NCI-H226 (cell line): ENCODE measurements at regions not wholly inside any gene's neighbourhood (a gene's known extent, or its start where the extent isn't known, plus 50 kb on each side); places are given as distances from the start of the nearest gene placed in this dataset.

Source experiments
- DNase-seq: peaks from one replicate; pipeline ENCODE4 v3.0.0-alpha.2; 2015

- DNase-seq = no peak
These were observed 110.7 kb upstream of the CTSC start for GRCh38 chr11:88448131-88448670.

- no peak for DNase-seq
These were observed 109.7 kb upstream of the CTSC start for GRCh38 chr11:88447281-88447680.

GRCh38 chr11:88439356-88439755 lies 101.8 kb upstream of the CTSC start:
- no peak for DNase-seq

GRCh38 chr11:88438721-88439120 lies 101.2 kb upstream of the CTSC start:
- DNase-seq = no peak

- no peak for DNase-seq
These were observed 97.9 kb upstream of the CTSC start for GRCh38 chr11:88435415-88435814.

- DNase-seq = no peak
These were observed 96.9 kb upstream of the CTSC start for GRCh38 chr11:88434333-88434976.

- DNase-seq = no peak
These were observed 96.1 kb upstream of the CTSC start for GRCh38 chr11:88433536-88434230.

- DNase-seq = no peak
These were observed 94.3 kb upstream of the CTSC start for GRCh38 chr11:88431675-88432341.

- DNase-seq = no peak
These were observed 91.4 kb upstream of the CTSC start for GRCh38 chr11:88428959-88429358.

GRCh38 chr11:88427719-88428118 lies 90.2 kb upstream of the CTSC start:
- DNase-seq = no peak

GRCh38 chr11:88424881-88425280 lies 87.3 kb upstream of the CTSC start:
- DNase-seq = no peak

- no peak for DNase-seq
These were observed 84.0 kb upstream of the CTSC start for GRCh38 chr11:88421530-88421929.

- no peak for DNase-seq
These were observed 82.7 kb upstream of the CTSC start for GRCh38 chr11:88420165-88420791.

- no peak for DNase-seq
These were observed 81.0 kb upstream of the CTSC start for GRCh38 chr11:88418508-88418907.

GRCh38 chr11:88415495-88415894 lies 78.0 kb upstream of the CTSC start:
- DNase-seq = no peak

- DNase-seq = no peak
These were observed 77.5 kb upstream of the CTSC start for GRCh38 chr11:88414981-88415413.

GRCh38 chr11:88414385-88414861 lies 76.9 kb upstream of the CTSC start:
- peak; percentile 20 for DNase-seq

GRCh38 chr11:88411265-88411664 lies 73.7 kb upstream of the CTSC start:
- no peak for DNase-seq

- DNase-seq = no peak
These were observed 73.1 kb upstream of the CTSC start for GRCh38 chr11:88410656-88411055.

GRCh38 chr11:88410056-88410455 lies 72.5 kb upstream of the CTSC start:
- DNase-seq = no peak

- no peak for DNase-seq
These were observed 69.3 kb upstream of the CTSC start for GRCh38 chr11:88406876-88407275.

- no peak for DNase-seq
These were observed 68.3 kb upstream of the CTSC start for GRCh38 chr11:88405853-88406252.
